Large intestine (tissue), 3 donors: ENCODE measurements at regions not wholly inside any gene's neighbourhood (a gene's known extent, or its start where the extent isn't known, plus 50 kb on each side); places are given as distances from the start of the nearest gene placed in this dataset.
"Not testable (repeated sequence)": the region's sequence is repeated elsewhere in the genome, so short reads cannot be mapped to it uniquely, and the experiment has no call there.

Source experiments
- DNase-seq, 2 donors: peaks; one replicate each; pipeline versions ENCODE4 v3.0.0 to v3.0.0-alpha.2; 2013
- H3K27ac ChIP-seq: one replicate; pipeline ENCODE4 v1.5.1; 2013; ENCODE audit warnings: low read length
- H3K27me3 ChIP-seq: 2 replicates; pipeline ENCODE4 v1.6.1; 2013; ENCODE audit warnings: low read length; ENCODE audit not compliant: control insufficient read depth, insufficient read depth
- H3K36me3 ChIP-seq: 2 replicates; pipeline ENCODE4 v1.6.1; 2013; ENCODE audit warnings: low read length; ENCODE audit not compliant: control insufficient read depth, insufficient read depth
- H3K4me1 ChIP-seq: one replicate; pipeline ENCODE4 v1.6.1; 2013; ENCODE audit warnings: low read length; ENCODE audit not compliant: control insufficient read depth, insufficient read depth
- H3K4me3 ChIP-seq: one replicate; pipeline ENCODE4 v1.5.1; 2013; ENCODE audit warnings: low read length
- H3K9me3 ChIP-seq: one replicate; pipeline ENCODE4 v1.6.1; 2013; ENCODE audit warnings: mild to moderate bottlenecking, low read depth, low read length, moderate library complexity; ENCODE audit not compliant: control insufficient read depth
- WGBS: methylation state at CpG from one replicate; pipeline ENCODE4 v1.1.5; 2013; ENCODE audit warnings: low lambda C conversion rate; ENCODE audit not compliant: insufficient coverage; 5-methylcytosine and 5-hydroxymethylcytosine counted together

GRCh38 chr4:67288964-67289363, 256.3 kb downstream of the CENPC start:
- no peaks in the 10 kb centered on the region for H3K36me3 ChIP-seq
- H3K27ac ChIP-seq = no peak overlapping the region
- H3K27me3 ChIP-seq = no peaks in the 10 kb centered on the region
- peaks cover 7% of the 10 kb centered on the region for H3K9me3 ChIP-seq
- DNase-seq = no peak
- no peaks in the 10 kb centered on the region for H3K4me1 ChIP-seq
- no peak overlapping the region for H3K4me3 ChIP-seq
- 100% methylated on average over 1 of the region's 4 CpGs for WGBS

- DNase-seq = no peak
- H3K27me3 ChIP-seq = no peaks in the 10 kb centered on the region
- H3K4me1 ChIP-seq = no peaks in the 10 kb centered on the region
- H3K9me3 ChIP-seq = peaks cover 14% of the 10 kb centered on the region
- no peaks in the 10 kb centered on the region for H3K36me3 ChIP-seq
- H3K27ac ChIP-seq = no peak overlapping the region
- no peak overlapping the region for H3K4me3 ChIP-seq
- WGBS = no CpG with 5 or more reads among the region's 17 CpGs
Measured at GRCh38 chr4:67286724-67287123, 258.6 kb downstream of the CENPC start.

- WGBS = no CpG with 5 or more reads among the region's 13 CpGs
- H3K27me3 ChIP-seq = no peaks in the 10 kb centered on the region
Measured at GRCh38 chr4:67282749-67283148, 262.6 kb downstream of the CENPC start.

GRCh38 chr4:67275179-67275750, 270.0 kb downstream of the CENPC start:
- Histone ChIP-seq H3K27me3 (no peaks in the 10 kb centered on the region), H3K4me3 (no peak overlapping the region), H3K4me1 (no peaks in the 10 kb centered on the region), H3K36me3 (no peaks in the 10 kb centered on the region), H3K27ac (no peak overlapping the region), H3K9me3 (peaks cover 8% of the 10 kb centered on the region)
- WGBS = no CpG with 5 or more reads among the region's 11 CpGs
- no peak for DNase-seq

More at GRCh38 chr4:67282749-67283148, 262.6 kb downstream of the CENPC start:
- Histone ChIP-seq H3K27ac (no peak overlapping the region), H3K9me3 (peaks cover 14% of the 10 kb centered on the region), H3K4me3 (no peak overlapping the region), H3K4me1 (no peaks in the 10 kb centered on the region), H3K36me3 (no peaks in the 10 kb centered on the region)
- no peak for DNase-seq

- not testable (repeated sequence) for H3K27me3 ChIP-seq, H3K27ac ChIP-seq, H3K4me1 ChIP-seq, H3K36me3 ChIP-seq, DNase-seq, H3K9me3 ChIP-seq, H3K4me3 ChIP-seq
- no CpG with 5 or more reads among the region's 3 CpGs for WGBS
Measured at GRCh38 chr4:67274671-67275070, 270.6 kb downstream of the CENPC start.

GRCh38 chr4:67273666-67274065, 271.6 kb downstream of the CENPC start:
- DNase-seq = no peak
- no peaks in the 10 kb centered on the region for H3K36me3 ChIP-seq
- WGBS = no CpG with 5 or more reads among the region's 2 CpGs

GRCh38 chr4:67261971-67262370, 283.3 kb downstream of the CENPC start:
- Histone ChIP-seq H3K27ac (no peak overlapping the region), H3K36me3 (no peaks in the 10 kb centered on the region), H3K4me1 (no peaks in the 10 kb centered on the region), H3K9me3 (no peaks in the 10 kb centered on the region), H3K4me3 (no peak overlapping the region), H3K27me3 (no peaks in the 10 kb centered on the region)
- WGBS = no CpG with 5 or more reads among the region's 1 CpG
- DNase-seq = no peak

More at GRCh38 chr4:67273666-67274065, 271.6 kb downstream of the CENPC start:
- Histone ChIP-seq H3K4me1 (no peaks in the 10 kb centered on the region), H3K27ac (no peak overlapping the region), H3K9me3 (peaks cover 8% of the 10 kb centered on the region), H3K27me3 (no peaks in the 10 kb centered on the region), H3K4me3 (no peak overlapping the region)

GRCh38 chr4:67256388-67257043, 288.8 kb downstream of the CENPC start:
- Histone ChIP-seq H3K36me3 (no peaks in the 10 kb centered on the region), H3K4me1 (no peaks in the 10 kb centered on the region), H3K27me3 (no peaks in the 10 kb centered on the region), H3K9me3 (no peaks in the 10 kb centered on the region), H3K4me3 (no peak overlapping the region), H3K27ac (no peak overlapping the region)
- WGBS = 67% methylated on average over 1 of the region's 3 CpGs
- no peak for DNase-seq

GRCh38 chr4:67250131-67250896, 295.0 kb downstream of the CENPC start:
- Histone ChIP-seq H3K4me3 (no peak overlapping the region), H3K27ac (no peak overlapping the region), H3K36me3 (no peaks in the 10 kb centered on the region), H3K4me1 (no peaks in the 10 kb centered on the region), H3K9me3 (no peaks in the 10 kb centered on the region), H3K27me3 (no peaks in the 10 kb centered on the region)
- DNase-seq = no peak
- 78% methylated on average over 4 of the region's 4 CpGs for WGBS

- no peaks in the 10 kb centered on the region for H3K9me3 ChIP-seq
Measured at GRCh38 chr4:67236788-67237187, 308.5 kb downstream of the CENPC start.

More at GRCh38 chr4:67236788-67237187, 308.5 kb downstream of the CENPC start:
- H3K4me3 ChIP-seq = no peak overlapping the region
- no peaks in the 10 kb centered on the region for H3K4me1 ChIP-seq
- no peak overlapping the region for H3K27ac ChIP-seq
- H3K27me3 ChIP-seq = no peaks in the 10 kb centered on the region
- no CpG with 5 or more reads among the region's 2 CpGs for WGBS
- H3K36me3 ChIP-seq = no peaks in the 10 kb centered on the region
- no peak for DNase-seq
